CD4-positive, CD25-positive, alpha-beta regulatory T cell (primary cell): ENCODE measurements at regions not wholly inside any gene's neighbourhood (a gene's known extent, or its start where the extent isn't known, plus 50 kb on each side); places are given as distances from the start of the nearest gene placed in this dataset.

Experiments
- ATAC-seq, 2 donors: fragments of 150-1000 bp; cut with Tn5 transposase; one replicate each; pipeline ENCODE4 v1.10.0; 2021; ENCODE audit warnings: low read depth in 2 of 2, moderate number of reproducible peaks in 2 of 2, moderate library complexity in 1 of 2
- DNase-seq, 3 donors: peaks; one replicate each; pipeline versions ENCODE4 v3.0.0 to v3.0.0-alpha.2; 2012 to 2022; ENCODE audit warnings: mixed read lengths in 1 of 3
- H3K27ac ChIP-seq: one replicate; pipeline ENCODE4 v1.7.0; 2013; ENCODE audit warnings: mild to moderate bottlenecking, low read length; ENCODE audit not compliant: insufficient read depth, poor library complexity, severe bottlenecking
- H3K27me3 ChIP-seq: one replicate; pipeline ENCODE4 v1.7.0; 2013; ENCODE audit warnings: low read length; ENCODE audit not compliant: control insufficient read depth, insufficient read depth
- H3K36me3 ChIP-seq: one replicate; pipeline ENCODE4 v1.7.0; 2013; ENCODE audit warnings: mild to moderate bottlenecking, low read length, moderate library complexity; ENCODE audit not compliant: control insufficient read depth, insufficient read depth
- H3K4me1 ChIP-seq: 2 replicates; pipeline ENCODE4 v1.7.0; 2013; ENCODE audit warnings: mild to moderate bottlenecking, low read length; ENCODE audit not compliant: insufficient read depth, control insufficient read depth, poor library complexity, severe bottlenecking
- H3K4me3 ChIP-seq: one replicate; pipeline ENCODE4 v1.7.0; 2013; ENCODE audit warnings: low read depth, mild to moderate bottlenecking, low read length, moderate library complexity
- H3K9me3 ChIP-seq, 2 experiments: 1 replicate in 1 of 2; 2 replicates in 1 of 2; pipeline ENCODE4 v1.7.0; 2013; ENCODE audit warnings: low read length in 2 of 2, mild to moderate bottlenecking in 1 of 2, moderate library complexity in 1 of 2; ENCODE audit not compliant: control insufficient read depth in 2 of 2
- H3K27ac Mint-ChIP-seq, 3 donors: one replicate each; pipeline ENCODE4 v1.8.0; 2020 to 2022; ENCODE audit warnings: mild to moderate bottlenecking in 3 of 3, mixed read lengths in 3 of 3, moderate library complexity in 2 of 3
- H3K27me3 Mint-ChIP-seq: one replicate; pipeline ENCODE4 v1.8.0; 2022; ENCODE audit warnings: mild to moderate bottlenecking, mixed read lengths
- H3K36me3 Mint-ChIP-seq: one replicate; pipeline ENCODE4 v1.8.0; 2020; ENCODE audit warnings: mixed read lengths
- H3K4me1 Mint-ChIP-seq, 4 donors: one replicate each; pipeline ENCODE4 v1.8.0; 2020 to 2022; ENCODE audit warnings: mixed read lengths in 4 of 4, mild to moderate bottlenecking in 1 of 4
- H3K4me3 Mint-ChIP-seq, 4 donors: one replicate each; pipeline ENCODE4 v1.8.0; 2020 to 2022; ENCODE audit warnings: mild to moderate bottlenecking in 4 of 4, mixed read lengths in 4 of 4, moderate library complexity in 3 of 4
- H3K9me3 Mint-ChIP-seq, 7 donors: one replicate each; pipeline ENCODE4 v1.8.0; 2020 to 2022; ENCODE audit warnings: mixed read lengths in 7 of 7, mild to moderate bottlenecking in 3 of 7, moderate library complexity in 2 of 7

DNA sequence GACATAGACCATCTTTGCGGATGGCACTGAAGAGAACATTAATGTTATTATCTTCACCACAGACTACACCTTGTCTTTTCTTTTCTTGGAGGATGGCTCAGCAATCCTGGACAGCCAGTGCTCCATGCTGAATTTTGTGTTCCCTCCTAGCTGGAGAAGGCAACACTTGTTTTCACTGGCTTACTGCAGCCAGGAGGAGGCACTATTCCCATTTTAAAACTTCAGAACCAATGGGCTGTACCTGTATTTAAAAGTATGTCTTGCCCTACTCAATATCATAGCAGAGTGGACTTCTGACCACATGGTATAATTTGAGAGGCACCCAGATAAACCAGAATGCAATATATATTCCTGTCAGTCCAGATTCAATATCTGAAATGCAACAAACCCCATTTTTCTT lies 53.3 kb upstream of the POGK start:
- Histone ChIP-seq H3K4me3 (no peak overlapping the region), H3K4me1 (no peaks in the 10 kb centered on the region), H3K9me3 (no peaks in the 10 kb centered on the region), H3K36me3 (no peaks in the 10 kb centered on the region), H3K27ac (no peak overlapping the region), H3K27me3 (peaks cover 2% of the 10 kb centered on the region)
- Mint-ChIP-seq H3K27me3 (peaks cover 4% of the 10 kb centered on the region), H3K4me1 (no peaks in the 10 kb centered on the region), H3K36me3 (no peaks in the 10 kb centered on the region), H3K27ac (no peak overlapping the region), H3K4me3 (no peak overlapping the region), H3K9me3 (peaks cover 0 to 11% (median 2%) of the 10 kb centered on the region in 7 donors)
- ATAC-seq (no peak), DNase-seq (peak in 1 of 3 donors; percentile 3)

DNA sequence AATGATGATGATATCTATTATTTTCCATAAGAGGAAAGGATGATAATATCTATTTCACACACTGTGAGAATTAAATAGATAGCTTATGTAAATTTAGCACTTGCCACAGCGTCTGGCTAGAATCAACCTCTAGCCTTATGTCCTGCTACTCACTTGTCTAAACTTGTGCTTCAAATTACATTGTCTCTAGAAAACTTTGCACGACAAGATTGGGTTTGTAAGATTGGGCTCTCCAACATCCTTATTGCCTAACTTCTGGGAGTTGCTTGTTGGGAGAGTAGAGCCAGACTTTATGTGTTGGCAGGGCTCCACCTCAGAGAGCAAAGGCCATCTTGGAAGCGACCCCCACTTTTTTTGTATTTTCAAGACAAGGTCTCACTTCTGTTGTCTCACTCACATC lies 50.0 kb upstream of the POGK start:
- H3K27me3 ChIP-seq, result peaks cover 2% of the 10 kb centered on the region
- no peak overlapping the region for H3K4me3 ChIP-seq
- H3K9me3 ChIP-seq, result no peaks in the 10 kb centered on the region
- no peaks in the 10 kb centered on the region for H3K36me3 ChIP-seq
- no peaks in the 10 kb centered on the region for H3K4me1 ChIP-seq
- ATAC-seq (no peak), DNase-seq (no peak)
- no peak overlapping the region for H3K27ac ChIP-seq
- no peaks in the 10 kb centered on the region for H3K36me3 Mint-ChIP-seq
- peaks cover 9% of the 10 kb centered on the region for H3K27me3 Mint-ChIP-seq
- no peak overlapping the region for H3K4me3 Mint-ChIP-seq
- no peaks in the 10 kb centered on the region for H3K4me1 Mint-ChIP-seq
- H3K27ac Mint-ChIP-seq, result no peak overlapping the region
- H3K9me3 Mint-ChIP-seq, result peaks cover 0 to 11% (median 0%) of the 10 kb centered on the region in 7 donors
